Fibroblast of the aortic adventitia (primary cell): ENCODE measurements at regions not wholly inside any gene's neighbourhood (a gene's known extent, or its start where the extent isn't known, plus 50 kb on each side); places are given as distances from the start of the nearest gene placed in this dataset.
A peak's percentile ranks its signal among the peaks of the same experiment; 100 is the strongest.
"Not testable (repeated sequence)": the region's sequence is repeated elsewhere in the genome, so short reads cannot be mapped to it uniquely, and the experiment has no call there.

Experiments
- DNase-seq: peaks from one replicate; pipeline ENCODE4 v3.0.0-alpha.2; 2010; ENCODE audit warnings: low read depth
- H3K4me3 ChIP-seq: 2 replicates; pipeline ENCODE4 v1.5.1; 2011; ENCODE audit warnings: low read depth, mild to moderate bottlenecking, control low read depth, low read length, moderate library complexity
- TF ChIP-seq, protein P1 (sequence below): IDR thresholded peaks from 2 replicates; pipeline ENCODE4 v1.5.1; 2011; ENCODE audit warnings: mild to moderate bottlenecking, low read length, control low read depth, inconsistent platforms; ENCODE audit not compliant: insufficient read depth

DNA sequence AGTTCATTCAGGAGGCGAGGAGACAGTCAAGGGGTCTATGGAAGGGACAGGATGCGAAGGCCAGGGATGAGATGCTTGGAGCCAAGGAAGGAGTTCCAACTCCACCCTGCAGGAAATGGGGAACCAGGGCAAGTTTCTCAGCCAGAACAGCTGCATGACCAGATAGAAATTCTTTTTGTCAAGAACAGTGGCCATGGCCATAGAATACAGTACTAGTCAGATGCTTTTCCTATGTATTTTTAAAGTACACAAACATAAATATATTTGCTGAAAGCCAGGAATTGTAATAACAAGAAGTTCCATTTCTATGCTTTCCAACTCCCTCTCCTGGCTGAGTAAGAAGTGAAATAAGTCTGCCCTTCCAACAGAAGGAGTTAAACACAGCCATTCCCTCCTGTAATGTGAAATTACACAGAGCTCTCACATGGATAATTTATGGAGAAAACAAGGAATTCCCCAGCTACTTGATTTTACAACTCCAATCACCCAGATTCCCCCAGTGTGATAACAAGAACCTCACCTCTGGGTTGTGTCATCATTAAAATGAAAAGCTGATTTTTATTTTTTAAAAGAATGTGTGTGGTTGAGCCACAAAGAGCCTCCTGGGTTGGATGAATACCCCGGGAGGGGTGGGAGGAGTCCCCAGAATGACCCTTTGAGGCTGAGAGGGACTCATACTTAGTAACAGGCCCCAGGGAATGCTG is 124.6 kb upstream of the ARHGEF3 start:
- TF ChIP-seq, protein P1, sequence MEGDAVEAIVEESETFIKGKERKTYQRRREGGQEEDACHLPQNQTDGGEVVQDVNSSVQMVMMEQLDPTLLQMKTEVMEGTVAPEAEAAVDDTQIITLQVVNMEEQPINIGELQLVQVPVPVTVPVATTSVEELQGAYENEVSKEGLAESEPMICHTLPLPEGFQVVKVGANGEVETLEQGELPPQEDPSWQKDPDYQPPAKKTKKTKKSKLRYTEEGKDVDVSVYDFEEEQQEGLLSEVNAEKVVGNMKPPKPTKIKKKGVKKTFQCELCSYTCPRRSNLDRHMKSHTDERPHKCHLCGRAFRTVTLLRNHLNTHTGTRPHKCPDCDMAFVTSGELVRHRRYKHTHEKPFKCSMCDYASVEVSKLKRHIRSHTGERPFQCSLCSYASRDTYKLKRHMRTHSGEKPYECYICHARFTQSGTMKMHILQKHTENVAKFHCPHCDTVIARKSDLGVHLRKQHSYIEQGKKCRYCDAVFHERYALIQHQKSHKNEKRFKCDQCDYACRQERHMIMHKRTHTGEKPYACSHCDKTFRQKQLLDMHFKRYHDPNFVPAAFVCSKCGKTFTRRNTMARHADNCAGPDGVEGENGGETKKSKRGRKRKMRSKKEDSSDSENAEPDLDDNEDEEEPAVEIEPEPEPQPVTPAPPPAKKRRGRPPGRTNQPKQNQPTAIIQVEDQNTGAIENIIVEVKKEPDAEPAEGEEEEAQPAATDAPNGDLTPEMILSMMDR: peak; percentile 41
- no peak overlapping the region for H3K4me3 ChIP-seq
- DNase-seq: peak; percentile 89

DNA sequence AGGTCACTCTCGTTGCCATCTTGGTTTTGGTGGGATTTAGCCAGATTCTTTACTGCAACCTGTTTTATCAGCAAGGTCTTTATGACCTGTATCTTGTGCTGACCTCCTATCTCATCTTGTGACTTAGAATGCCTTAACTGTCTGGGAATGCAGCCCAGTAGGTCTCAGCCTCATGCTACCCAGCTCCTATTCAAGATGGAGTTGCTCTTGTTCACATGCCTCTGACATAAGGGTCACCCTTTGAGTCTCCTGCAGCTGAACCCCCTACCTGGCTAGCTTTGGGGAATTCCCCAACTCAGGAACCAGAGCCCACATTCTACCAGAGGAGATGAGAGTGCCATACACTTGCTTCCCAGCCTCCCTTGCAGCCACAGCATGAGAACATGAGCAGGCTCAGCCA is 123.0 kb upstream of the ARHGEF3 start:
- not testable (repeated sequence) for H3K4me3 ChIP-seq, DNase-seq

DNA sequence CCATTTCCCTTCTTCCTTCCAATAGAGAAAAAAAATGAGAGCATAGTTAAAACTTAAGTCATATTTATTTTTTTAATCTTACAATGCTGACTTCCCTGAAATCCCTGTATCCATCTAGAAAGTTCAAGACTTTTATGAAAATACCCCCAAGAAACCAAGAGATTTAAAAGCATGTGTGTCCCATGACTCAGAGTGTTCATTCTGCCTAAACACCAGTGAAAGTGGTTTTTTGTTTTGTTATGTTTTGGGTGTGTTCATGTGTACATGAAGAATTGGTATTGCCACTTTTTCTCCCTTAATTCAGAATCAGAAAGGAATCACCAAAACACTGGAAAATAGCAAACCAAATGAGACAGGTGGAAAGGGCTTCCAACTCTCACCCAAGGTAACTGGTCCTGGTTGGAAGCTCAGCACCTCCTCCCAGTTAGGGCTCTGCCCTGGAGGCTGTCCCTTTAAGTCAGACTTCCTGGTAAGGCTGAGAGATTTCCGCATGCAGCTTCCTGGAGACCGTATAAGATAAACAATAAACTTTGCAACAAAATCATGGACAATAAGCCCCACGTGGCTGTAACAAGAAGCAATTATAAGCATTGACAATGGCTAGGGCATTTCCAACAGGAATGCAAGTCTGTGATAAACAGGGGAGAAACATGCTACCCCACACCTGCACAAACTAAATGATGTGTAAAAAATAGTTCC is 121.9 kb upstream of the ARHGEF3 start:
- TF ChIP-seq, protein P1: no peak
- DNase-seq: peak; percentile 52
- H3K4me3 ChIP-seq: no peak overlapping the region

DNA sequence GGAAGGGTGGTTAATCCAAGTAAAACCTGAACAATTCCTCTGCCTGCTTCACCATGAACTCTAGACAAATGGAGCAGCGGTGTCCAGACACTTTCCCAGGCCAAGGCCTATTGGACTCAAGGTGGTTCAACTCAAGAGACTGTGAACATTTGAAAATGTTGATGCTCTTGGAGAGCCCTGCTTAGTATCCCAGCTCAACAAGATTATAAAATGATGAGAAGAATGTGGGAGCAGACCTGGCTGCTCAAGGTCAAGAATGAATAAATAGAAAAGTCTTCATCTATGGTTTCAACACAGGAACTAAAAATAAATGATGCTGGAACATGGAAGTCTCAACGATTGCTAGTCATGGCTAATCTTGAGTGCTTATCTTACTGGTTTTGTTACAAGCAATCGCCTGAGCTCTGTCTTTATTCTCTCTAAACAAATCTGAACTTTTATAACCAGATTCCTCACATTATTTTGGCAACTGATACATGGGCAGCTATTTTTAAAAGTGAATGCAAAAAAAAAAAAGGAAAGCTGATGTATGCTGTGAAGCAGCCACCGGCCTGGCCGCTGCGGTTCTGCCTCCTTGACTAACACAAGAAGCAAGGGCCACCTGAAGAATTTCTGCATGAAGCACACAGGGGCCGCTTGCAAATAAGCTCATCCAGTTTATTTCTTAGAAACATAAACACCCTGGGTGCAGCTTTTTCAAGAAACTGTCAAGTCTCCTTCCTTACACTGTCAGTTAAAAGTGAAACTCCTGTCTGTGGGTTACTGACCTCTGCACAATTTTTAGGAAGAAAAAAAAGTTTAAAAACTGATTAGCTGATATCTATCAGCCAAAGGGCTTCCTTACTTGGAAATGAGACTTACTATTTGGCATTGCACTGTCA is 120.1 kb upstream of the ARHGEF3 start:
- TF ChIP-seq, protein P1: no peak
- DNase-seq: peak; percentile 97
- H3K4me3 ChIP-seq: peak overlapping the region; percentile 26

DNA sequence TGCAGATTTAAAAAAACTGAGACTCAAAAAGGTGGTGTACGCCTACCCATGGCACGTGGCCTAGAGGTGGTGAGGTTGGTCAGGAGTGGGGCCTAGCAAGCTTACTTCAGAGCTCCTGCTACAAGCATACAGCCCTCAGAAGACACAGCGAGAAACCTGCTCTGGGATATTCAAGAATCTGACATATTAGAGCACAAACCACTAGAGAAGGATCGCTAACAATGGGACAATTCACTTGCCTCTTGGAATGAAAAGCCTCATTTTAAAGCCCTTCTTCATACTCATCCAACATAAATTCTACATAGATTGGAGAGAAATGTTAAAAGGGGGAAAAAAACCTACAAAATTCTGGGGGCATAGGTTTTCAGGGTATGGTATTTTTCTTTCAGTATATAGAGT is 118.0 kb upstream of the ARHGEF3 start:
- H3K4me3 ChIP-seq: no peak overlapping the region
- DNase-seq: no peak
- TF ChIP-seq, protein P1: no peak

DNA sequence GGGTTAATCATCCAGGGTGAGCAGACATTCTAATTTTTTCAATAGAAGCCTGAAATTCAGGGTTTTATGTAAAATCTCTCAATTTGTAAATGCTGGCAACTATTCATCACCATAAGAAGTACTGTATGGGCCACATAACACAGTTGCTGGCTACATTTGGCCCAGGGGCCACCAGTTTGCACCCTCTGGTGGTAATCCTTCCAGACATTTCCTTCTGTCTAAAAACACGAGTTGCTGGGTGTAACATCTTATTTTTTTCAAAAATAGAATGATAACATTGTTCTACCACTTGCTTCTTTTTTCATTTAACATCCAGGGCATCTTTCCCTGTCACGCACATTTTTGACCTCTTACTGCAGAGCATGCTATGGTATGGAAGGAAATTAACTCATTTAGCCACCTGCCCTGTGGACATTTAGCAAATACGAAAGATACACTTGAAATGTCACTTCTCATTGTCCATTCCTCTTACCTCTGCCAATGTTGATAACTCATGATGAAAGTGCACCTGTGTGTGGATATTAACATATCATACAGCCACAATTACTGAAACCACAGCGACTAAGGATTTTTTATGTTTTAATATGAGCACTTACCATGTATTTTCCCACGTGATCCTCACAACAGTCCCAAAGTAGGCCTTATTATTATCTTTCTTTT is 117.5 kb upstream of the ARHGEF3 start:
- TF ChIP-seq, protein P1: peak; percentile 19
- H3K4me3 ChIP-seq: no peak overlapping the region
- DNase-seq: no peak
